ENCODE measurements at regions not wholly inside any gene's neighbourhood (a gene's known extent, or its start where the extent isn't known, plus 50 kb on each side); places are given as distances from the start of the nearest gene placed in this dataset.

DNA sequence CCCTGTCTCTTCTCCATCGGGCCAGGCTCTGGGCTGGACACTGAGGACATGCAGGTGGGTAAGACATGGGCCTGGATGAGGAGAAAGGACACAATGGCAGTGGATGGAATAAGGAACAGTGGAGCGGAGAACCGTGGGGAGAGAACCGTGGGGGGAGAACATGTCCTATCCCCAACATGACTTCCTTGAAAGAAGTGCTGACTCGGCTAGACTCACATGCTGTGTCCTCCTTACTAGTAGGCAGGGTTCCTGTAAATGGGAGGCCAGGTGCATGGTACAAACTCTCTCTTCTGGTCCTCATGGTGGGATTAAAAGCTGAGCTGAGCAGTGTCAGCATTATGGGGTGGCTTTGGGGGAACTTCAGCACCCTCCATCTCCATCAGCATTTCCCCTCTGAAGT lies 137.4 kb upstream of the CSF3R start:
- ChIA-PET CTCF (no interaction called here), POLR2A (ENCODE audit: low non-redundant PET) (no interaction called here)
- intact Hi-C loops (cut with micrococcal nuclease; ENCODE audit: unreplicated experiment) = no loop called here
- Histone ChIP-seq H3K27ac (ENCODE audit: low read depth, low read length, poor library complexity, severe bottlenecking) (no peak overlapping the region), H3K4me3 (ENCODE audit: low read depth, low read length, poor library complexity, severe bottlenecking) (no peak overlapping the region), H3K9me3 (ENCODE audit: low read depth, low read length, poor library complexity, severe bottlenecking) (no peaks in the 10 kb centered on the region), H3K27me3 (replicated peaks; ENCODE audit: insufficient read depth, low read depth, low read length, poor library complexity) (peaks cover 18% of the 10 kb centered on the region), H3K4me1 (ENCODE audit: insufficient read depth, low read length, poor library complexity, severe bottlenecking) (no peaks in the 10 kb centered on the region), H3K36me3 (ENCODE audit: insufficient read depth, low read length, poor library complexity, severe bottlenecking) (no peaks in the 10 kb centered on the region)
- BruUV-seq (replicated peaks) = no TSS peak
- TF ChIP-seq EZH2 (IDR thresholded peaks at IDR 0.05; ENCODE audit: borderline replicate concordance, low read depth, low read length, poor library complexity, severe bottlenecking) (no peak), CTCF (conservative IDR thresholded peaks at IDR 0.05; ENCODE audit: low read depth, low read length) (no peak)
- no peak for DNase-seq (ENCODE audit: low spot score)

DNA sequence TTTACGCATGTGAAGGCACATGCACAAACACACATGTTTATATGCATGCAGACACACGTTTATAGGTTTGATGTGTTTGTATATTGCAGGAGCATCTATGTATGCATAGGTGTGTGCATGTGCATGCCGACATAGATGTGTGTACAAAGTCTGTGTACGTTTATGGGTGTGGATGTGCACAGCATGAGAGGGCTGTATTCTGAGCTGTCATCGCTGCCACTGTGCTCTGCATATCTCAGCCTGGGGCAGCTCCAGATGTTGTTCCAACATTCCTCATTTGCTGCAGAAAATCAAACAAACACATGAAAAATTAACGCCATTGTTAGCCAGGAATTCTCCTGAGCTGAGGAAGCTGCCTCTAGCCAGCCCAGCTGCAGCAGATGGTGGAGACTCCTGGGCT lies 132.3 kb upstream of the CSF3R start:
- no peak for DNase-seq (ENCODE audit: low spot score)

DNA sequence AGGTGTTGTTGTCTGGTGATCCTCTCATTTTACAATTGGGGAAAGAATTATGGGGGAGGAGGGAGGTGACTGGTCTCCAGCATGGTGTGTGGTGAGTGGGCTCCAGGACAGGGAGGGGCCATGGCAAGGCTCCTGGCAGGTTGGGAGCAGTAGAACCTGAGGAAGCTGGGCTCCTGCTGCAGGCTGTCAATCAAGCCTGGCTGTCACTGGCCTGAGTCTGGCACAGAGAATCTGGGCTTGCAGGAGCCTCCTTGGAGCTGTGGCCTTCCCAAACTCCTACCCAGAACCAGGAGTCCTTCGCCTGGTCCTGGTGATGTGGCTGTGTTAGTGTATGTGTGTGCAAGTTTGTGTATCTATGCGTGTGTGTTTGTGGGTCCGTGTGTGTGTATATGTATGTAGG lies 131.9 kb upstream of the CSF3R start:
- Histone ChIP-seq H3K27me3 (replicated peaks; ENCODE audit: insufficient read depth, low read depth, low read length, poor library complexity) (no peaks in the 10 kb centered on the region), H3K36me3 (ENCODE audit: insufficient read depth, low read length, poor library complexity, severe bottlenecking) (no peaks in the 10 kb centered on the region), H3K9me3 (ENCODE audit: low read depth, low read length, poor library complexity, severe bottlenecking) (no peaks in the 10 kb centered on the region), H3K4me1 (ENCODE audit: insufficient read depth, low read length, poor library complexity, severe bottlenecking) (no peaks in the 10 kb centered on the region), H3K4me3 (ENCODE audit: low read depth, low read length, poor library complexity, severe bottlenecking) (no peak overlapping the region), H3K27ac (ENCODE audit: low read depth, low read length, poor library complexity, severe bottlenecking) (no peak overlapping the region)
- ChIA-PET CTCF (no interaction called here), POLR2A (ENCODE audit: low non-redundant PET) (no interaction called here)
- BruUV-seq (replicated peaks) = no TSS peak
- intact Hi-C loops (cut with micrococcal nuclease; ENCODE audit: unreplicated experiment) = no loop called here
- no peak for TF ChIP-seq CTCF (conservative IDR thresholded peaks at IDR 0.05; ENCODE audit: low read depth, low read length)
- no peak for TF ChIP-seq EZH2 (IDR thresholded peaks at IDR 0.05; ENCODE audit: borderline replicate concordance, low read depth, low read length, poor library complexity, severe bottlenecking)
- DNase-seq (ENCODE audit: low spot score) = no peak

More for the DNA sequence above, 132.3 kb upstream of the CSF3R start:
- no TSS peak for BruUV-seq (replicated peaks)
- no peak overlapping the region for H3K4me3 ChIP-seq (ENCODE audit: low read depth, low read length, poor library complexity, severe bottlenecking)
- no peaks in the 10 kb centered on the region for H3K27me3 ChIP-seq (replicated peaks; ENCODE audit: insufficient read depth, low read depth, low read length, poor library complexity)
- no peaks in the 10 kb centered on the region for H3K36me3 ChIP-seq (ENCODE audit: insufficient read depth, low read length, poor library complexity, severe bottlenecking)
- TF ChIP-seq CTCF (conservative IDR thresholded peaks at IDR 0.05; ENCODE audit: low read depth, low read length) (no peak), EZH2 (IDR thresholded peaks at IDR 0.05; ENCODE audit: borderline replicate concordance, low read depth, low read length, poor library complexity, severe bottlenecking) (no peak)
- H3K4me1 ChIP-seq (ENCODE audit: insufficient read depth, low read length, poor library complexity, severe bottlenecking) = no peaks in the 10 kb centered on the region
- intact Hi-C loops (cut with micrococcal nuclease; ENCODE audit: unreplicated experiment) = no loop called here
- ChIA-PET POLR2A (ENCODE audit: low non-redundant PET) (no interaction called here), CTCF (interaction anchor here (0.5 kb wide), 1 partner anchor 732 kb away, joined by 5 read pairs; the partner anchor contains the start of gene AGO1)
- H3K27ac ChIP-seq (ENCODE audit: low read depth, low read length, poor library complexity, severe bottlenecking) = no peak overlapping the region
- H3K9me3 ChIP-seq (ENCODE audit: low read depth, low read length, poor library complexity, severe bottlenecking) = no peaks in the 10 kb centered on the region

Measured in A673 (cell line).